Lung (tissue), 11 donors: ENCODE measurements at regions not wholly inside any gene's neighbourhood (a gene's known extent, or its start where the extent isn't known, plus 50 kb on each side); places are given as distances from the start of the nearest gene placed in this dataset.

Experiments used
- ATAC-seq: fragments of 200-7000 bp; cut with Tn5 transposase; one replicate; pipeline ENCODE4 v1.9.1; 2020; ENCODE audit warnings: moderate number of reproducible peaks; ENCODE audit not compliant: insufficient read depth, low FRiP score
- DNase-seq, 3 donors: peaks; one replicate each; pipeline ENCODE4 v3.0.0-alpha.2; 2013 to 2017
- H3K27ac ChIP-seq, 2 donors: one replicate each; pipeline ENCODE4 v1.5.1; 2013; ENCODE audit warnings: mild to moderate bottlenecking in 2 of 2, moderate library complexity in 2 of 2, control low read depth in 1 of 2, inconsistent platforms in 1 of 2, low read depth in 1 of 2, low read length in 1 of 2
- H3K27me3 ChIP-seq, 3 donors: one replicate each; pipeline ENCODE4 v1.5.1; 2013; ENCODE audit warnings: low read length in 2 of 3; ENCODE audit not compliant: control insufficient read depth in 3 of 3, insufficient read depth in 3 of 3
- H3K36me3 ChIP-seq, 4 donors: one replicate each; pipeline ENCODE4 v1.5.1; 2013; ENCODE audit warnings: low read length in 4 of 4, mild to moderate bottlenecking in 1 of 4, moderate library complexity in 1 of 4; ENCODE audit not compliant: control insufficient read depth in 4 of 4, insufficient read depth in 4 of 4
- H3K4me1 ChIP-seq, 5 donors: one replicate each; pipeline ENCODE4 v1.5.1; 2013; ENCODE audit warnings: low read length in 5 of 5, mild to moderate bottlenecking in 2 of 5, moderate library complexity in 1 of 5; ENCODE audit not compliant: control insufficient read depth in 5 of 5, insufficient read depth in 5 of 5
- H3K4me3 ChIP-seq: one replicate; pipeline ENCODE4 v1.5.1; 2013; ENCODE audit warnings: mild to moderate bottlenecking, control low read depth, moderate library complexity
- H3K9ac ChIP-seq, 2 donors: one replicate each; pipeline ENCODE4 v1.5.1; 2013; ENCODE audit warnings: low read length in 2 of 2, control low read depth in 1 of 2; ENCODE audit not compliant: insufficient read depth in 1 of 2
- H3K9me3 ChIP-seq, 4 donors: one replicate each; pipeline ENCODE4 v1.5.1; 2013; ENCODE audit warnings: low read length in 3 of 4, mild to moderate bottlenecking in 1 of 4, moderate library complexity in 1 of 4; ENCODE audit not compliant: control insufficient read depth in 4 of 4, insufficient read depth in 3 of 4
- WGBS, 2 donors: extraction: QIAGEN DNeasy Blood & Tissue Kit; methylation state at CpG; one replicate each; pipeline ENCODE4 v1.1.7; 2013; 5-methylcytosine and 5-hydroxymethylcytosine counted together
- TF ChIP-seq, protein P1 (sequence below): IDR thresholded peaks from 2 replicates; pipeline ENCODE4 v1.5.1; 2012; ENCODE audit warnings: mild to moderate bottlenecking; ENCODE audit errors: control extremely low read depth, extremely low read depth
- donor health status: control.
- donor health status: control.
- donor health status: Bipolar disorder and iron deficiency.
- donor health status: healthy.
- donor health status: DM: yes; HTN: yes; CAD: no.

DNA sequence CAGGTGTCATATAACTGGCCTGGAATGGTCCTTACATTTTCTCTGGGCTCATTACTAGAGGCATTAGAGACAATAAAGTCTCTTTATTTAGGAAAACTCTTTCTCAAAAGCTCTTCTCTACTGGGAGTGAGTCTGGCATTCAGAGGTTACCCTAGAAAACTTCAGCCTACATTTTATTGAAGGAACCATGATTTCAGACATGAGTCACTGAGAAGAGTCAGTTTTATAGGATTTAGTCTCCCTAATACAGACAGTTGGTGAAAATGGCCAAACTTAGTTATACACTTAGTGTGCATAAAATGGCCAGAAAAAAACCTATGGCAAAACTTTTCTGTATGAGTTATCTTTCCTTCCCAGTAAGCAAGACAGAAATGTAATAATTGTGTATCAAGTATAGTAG lies 689.4 kb downstream of the ZEB2 start:
- TF ChIP-seq, protein P1, sequence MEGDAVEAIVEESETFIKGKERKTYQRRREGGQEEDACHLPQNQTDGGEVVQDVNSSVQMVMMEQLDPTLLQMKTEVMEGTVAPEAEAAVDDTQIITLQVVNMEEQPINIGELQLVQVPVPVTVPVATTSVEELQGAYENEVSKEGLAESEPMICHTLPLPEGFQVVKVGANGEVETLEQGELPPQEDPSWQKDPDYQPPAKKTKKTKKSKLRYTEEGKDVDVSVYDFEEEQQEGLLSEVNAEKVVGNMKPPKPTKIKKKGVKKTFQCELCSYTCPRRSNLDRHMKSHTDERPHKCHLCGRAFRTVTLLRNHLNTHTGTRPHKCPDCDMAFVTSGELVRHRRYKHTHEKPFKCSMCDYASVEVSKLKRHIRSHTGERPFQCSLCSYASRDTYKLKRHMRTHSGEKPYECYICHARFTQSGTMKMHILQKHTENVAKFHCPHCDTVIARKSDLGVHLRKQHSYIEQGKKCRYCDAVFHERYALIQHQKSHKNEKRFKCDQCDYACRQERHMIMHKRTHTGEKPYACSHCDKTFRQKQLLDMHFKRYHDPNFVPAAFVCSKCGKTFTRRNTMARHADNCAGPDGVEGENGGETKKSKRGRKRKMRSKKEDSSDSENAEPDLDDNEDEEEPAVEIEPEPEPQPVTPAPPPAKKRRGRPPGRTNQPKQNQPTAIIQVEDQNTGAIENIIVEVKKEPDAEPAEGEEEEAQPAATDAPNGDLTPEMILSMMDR, result no peak
- Histone ChIP-seq H3K27me3 (no peaks in the 10 kb centered on the region), H3K9me3 (no peaks in the 10 kb centered on the region), H3K27ac (no peak overlapping the region), H3K9ac (no peak overlapping the region), H3K4me1 (no peaks in the 10 kb centered on the region), H3K36me3 (no peaks in the 10 kb centered on the region), H3K4me3 (no peak overlapping the region)
- ATAC-seq, result no peak
- no peak for DNase-seq

DNA sequence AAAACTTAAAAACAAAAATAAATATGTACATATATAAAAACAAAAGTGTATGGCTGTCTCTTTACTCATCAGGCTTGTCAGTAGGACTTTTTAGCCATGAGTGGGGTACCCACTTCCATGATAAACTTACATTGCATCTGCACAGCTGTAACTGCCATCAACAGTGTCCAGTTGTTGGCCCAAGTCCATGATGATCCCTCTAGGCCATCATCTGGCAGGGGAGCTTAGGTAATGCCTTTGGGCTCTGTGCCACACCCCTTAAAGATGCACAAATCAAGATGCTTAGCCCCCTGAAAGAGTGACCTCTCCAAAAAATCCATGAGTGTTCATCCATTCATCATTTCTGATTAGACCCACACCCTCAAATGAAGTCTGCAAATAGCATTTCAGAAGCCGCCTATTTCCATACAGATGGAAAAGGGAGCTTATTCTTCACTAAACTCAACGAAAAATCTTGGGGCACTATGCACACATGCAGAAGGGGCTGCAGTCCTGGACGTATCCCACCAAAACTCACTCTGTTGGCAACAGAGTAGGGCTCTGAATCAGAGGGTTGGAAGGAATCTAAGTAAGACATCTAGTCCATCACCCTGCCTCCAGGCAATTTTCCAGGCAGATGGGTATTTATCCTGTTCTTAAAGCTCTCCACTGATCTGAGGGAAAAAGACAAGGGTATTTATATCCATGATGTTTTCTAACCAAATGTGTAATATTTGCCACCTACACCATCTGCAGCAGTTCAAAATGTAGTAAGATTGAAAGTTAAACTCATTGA lies 691.0 kb downstream of the ZEB2 start:
- Histone ChIP-seq H3K27ac (no peak overlapping the region), H3K9ac (no peak overlapping the region), H3K4me3 (no peak overlapping the region), H3K9me3 (no peaks in the 10 kb centered on the region), H3K4me1 (peaks cover 0 to 6% (median under 1%) of the 10 kb centered on the region in 5 donors), H3K27me3 (no peaks in the 10 kb centered on the region), H3K36me3 (no peaks in the 10 kb centered on the region)
- WGBS, 2 donors, result 82 to 90% methylated on average over 3 of the region's 3 CpGs
- no peak for ATAC-seq
- DNase-seq, result no peak
- TF ChIP-seq, protein P1, result no peak

DNA sequence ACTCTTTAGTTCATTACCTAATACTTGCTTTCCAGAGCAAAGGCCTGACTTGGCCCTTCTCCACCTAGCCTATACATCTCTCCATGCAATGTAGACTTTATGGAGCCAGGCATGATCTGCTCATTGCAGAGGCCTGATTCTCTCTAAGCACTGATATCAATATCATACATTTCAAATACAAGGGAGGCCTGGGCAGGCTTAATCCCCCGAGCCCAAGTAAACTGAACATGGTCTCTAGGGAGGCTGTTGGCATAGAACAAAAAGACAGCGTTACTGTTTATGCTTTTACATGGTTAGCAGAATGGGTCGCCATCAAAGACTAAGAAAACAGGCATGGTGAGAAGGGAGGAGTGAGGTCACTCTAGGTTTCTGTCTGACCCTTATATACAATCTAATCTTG lies 695.1 kb downstream of the ZEB2 start:
- H3K4me3 ChIP-seq, result no peak overlapping the region
- DNase-seq (no peak), ATAC-seq (no peak)
- H3K9ac ChIP-seq, result no peak overlapping the region
- no peaks in the 10 kb centered on the region for H3K27me3 ChIP-seq
- no peaks in the 10 kb centered on the region for H3K36me3 ChIP-seq
- TF ChIP-seq, protein P1, result no peak
- 68 to 76% methylated on average over 3 of the region's 3 CpGs for WGBS, 2 donors
- H3K4me1 ChIP-seq, result peaks cover 0 to 12% (median 5%) of the 10 kb centered on the region in 5 donors
- no peak overlapping the region for H3K27ac ChIP-seq
- no peaks in the 10 kb centered on the region for H3K9me3 ChIP-seq

DNA sequence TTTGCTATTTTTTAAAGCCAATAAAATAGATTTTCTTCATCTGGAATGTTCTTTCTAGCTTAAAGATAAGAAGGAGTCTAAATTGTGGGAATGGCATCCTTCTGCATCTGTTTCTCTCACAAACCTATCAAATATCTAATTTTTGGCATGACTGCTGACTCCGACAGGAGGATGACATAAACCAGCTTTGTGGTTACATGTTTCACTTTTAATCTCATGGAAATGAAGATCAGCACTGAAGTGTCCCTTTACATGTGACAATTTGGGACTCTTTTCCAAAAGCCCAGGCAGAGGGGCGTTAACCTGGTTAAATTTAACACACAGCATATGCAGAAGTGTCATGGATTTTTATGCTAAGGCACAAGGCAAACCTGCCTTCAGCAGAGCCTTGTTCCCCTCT lies 694.7 kb downstream of the ARHGAP15 start:
- 67 to 85% methylated on average over 2 of the region's 2 CpGs for WGBS, 2 donors
- TF ChIP-seq, protein P1, result no peak

More for the DNA sequence above, 694.7 kb downstream of the ARHGAP15 start:
- no peak for ATAC-seq
- Histone ChIP-seq H3K4me1 (peaks cover 0 to 12% (median 5%) of the 10 kb centered on the region in 5 donors), H3K9me3 (no peaks in the 10 kb centered on the region), H3K27ac (no peak overlapping the region), H3K27me3 (no peaks in the 10 kb centered on the region), H3K4me3 (no peak overlapping the region), H3K36me3 (no peaks in the 10 kb centered on the region), H3K9ac (no peak overlapping the region)
- peak; percentile 29 to 65 (median 61) for DNase-seq
